Endothelial cell (in vitro differentiated cells): ENCODE measurements at regions not wholly inside any gene's neighbourhood (a gene's known extent, or its start where the extent isn't known, plus 50 kb on each side); places are given as distances from the start of the nearest gene placed in this dataset.

ENCODE experiments used
- DNase-seq: peaks from one replicate; pipeline ENCODE4 v3.0.0; 2021; ENCODE audit warnings: low spot score
- H3K27ac Mint-ChIP-seq: one replicate; pipeline ENCODE4 v1.8.0; 2021; ENCODE audit warnings: mixed read lengths, inconsistent platforms; ENCODE audit not compliant: unreplicated experiment
- H3K27me3 Mint-ChIP-seq: one replicate; pipeline ENCODE4 v1.8.0; 2021; ENCODE audit warnings: mild to moderate bottlenecking, moderate library complexity, mixed read lengths, inconsistent platforms; ENCODE audit not compliant: unreplicated experiment
- H3K36me3 Mint-ChIP-seq: one replicate; pipeline ENCODE4 v1.8.0; 2021; ENCODE audit warnings: mild to moderate bottlenecking, low read depth, mixed read lengths, inconsistent platforms; ENCODE audit not compliant: unreplicated experiment
- H3K4me1 Mint-ChIP-seq: one replicate; pipeline ENCODE4 v1.8.0; 2021; ENCODE audit warnings: mild to moderate bottlenecking, mixed read lengths, inconsistent platforms; ENCODE audit not compliant: unreplicated experiment
- H3K4me3 Mint-ChIP-seq: one replicate; pipeline ENCODE4 v1.8.0; 2021; ENCODE audit warnings: mild to moderate bottlenecking, mixed read lengths, inconsistent platforms; ENCODE audit not compliant: unreplicated experiment
- H3K9me3 Mint-ChIP-seq: one replicate; pipeline ENCODE4 v1.8.0; 2021; ENCODE audit warnings: mixed read lengths, inconsistent platforms; ENCODE audit not compliant: unreplicated experiment
- CTCF ChIP-seq: fragments of 200-600 bp; sonication (generic); IDR thresholded peaks from one replicate; pipeline ENCODE4 v1.5.0; 2021; ENCODE audit warnings: antibody characterized with exemption; ENCODE audit not compliant: unreplicated experiment

GRCh38 chr21:25466470-25466869 lies 140.8 kb downstream of the MRPL39 start:
- Mint-ChIP-seq H3K27me3 (no peaks in the 10 kb centered on the region), H3K9me3 (no peaks in the 10 kb centered on the region), H3K4me3 (no peak overlapping the region), H3K27ac (no peak overlapping the region), H3K4me1 (no peaks in the 10 kb centered on the region), H3K36me3 (no peaks in the 10 kb centered on the region)
- DNase-seq = no peak
- no peak for TF ChIP-seq CTCF

- no peak for DNase-seq
- H3K4me3 Mint-ChIP-seq = no peak overlapping the region
- no peaks in the 10 kb centered on the region for H3K9me3 Mint-ChIP-seq
- no peak for TF ChIP-seq CTCF
- H3K27ac Mint-ChIP-seq = no peak overlapping the region
- no peaks in the 10 kb centered on the region for H3K36me3 Mint-ChIP-seq
- H3K4me1 Mint-ChIP-seq = no peaks in the 10 kb centered on the region
- no peaks in the 10 kb centered on the region for H3K27me3 Mint-ChIP-seq
These were observed 142.0 kb downstream of the MRPL39 start for GRCh38 chr21:25465263-25465662.

- Mint-ChIP-seq H3K36me3 (no peaks in the 10 kb centered on the region), H3K4me3 (no peak overlapping the region), H3K4me1 (no peaks in the 10 kb centered on the region), H3K27me3 (no peaks in the 10 kb centered on the region), H3K9me3 (no peaks in the 10 kb centered on the region), H3K27ac (no peak overlapping the region)
- DNase-seq = no peak
- no peak for TF ChIP-seq CTCF
These were observed 143.0 kb downstream of the MRPL39 start for GRCh38 chr21:25464275-25464674.

GRCh38 chr21:25462517-25462971 lies 144.7 kb downstream of the MRPL39 start:
- H3K9me3 Mint-ChIP-seq = no peaks in the 10 kb centered on the region
- H3K4me1 Mint-ChIP-seq = no peaks in the 10 kb centered on the region
- no peak overlapping the region for H3K27ac Mint-ChIP-seq
- H3K27me3 Mint-ChIP-seq = no peaks in the 10 kb centered on the region
- no peak overlapping the region for H3K4me3 Mint-ChIP-seq
- TF ChIP-seq CTCF = no peak
- DNase-seq = no peak
- no peaks in the 10 kb centered on the region for H3K36me3 Mint-ChIP-seq

- no peak overlapping the region for H3K4me3 Mint-ChIP-seq
- H3K27me3 Mint-ChIP-seq = no peaks in the 10 kb centered on the region
- H3K27ac Mint-ChIP-seq = no peak overlapping the region
- H3K4me1 Mint-ChIP-seq = no peaks in the 10 kb centered on the region
- DNase-seq = no peak
- no peaks in the 10 kb centered on the region for H3K9me3 Mint-ChIP-seq
- H3K36me3 Mint-ChIP-seq = no peaks in the 10 kb centered on the region
- no peak for TF ChIP-seq CTCF
These were observed 145.6 kb downstream of the MRPL39 start for GRCh38 chr21:25461725-25462124.
